ENCODE measurements at regions not wholly inside any gene's neighbourhood (a gene's known extent, or its start where the extent isn't known, plus 50 kb on each side); places are given as distances from the start of the nearest gene placed in this dataset.
"Not testable (repeated sequence)": the region's sequence is repeated elsewhere in the genome, so short reads cannot be mapped to it uniquely, and the experiment has no call there.

DNA sequence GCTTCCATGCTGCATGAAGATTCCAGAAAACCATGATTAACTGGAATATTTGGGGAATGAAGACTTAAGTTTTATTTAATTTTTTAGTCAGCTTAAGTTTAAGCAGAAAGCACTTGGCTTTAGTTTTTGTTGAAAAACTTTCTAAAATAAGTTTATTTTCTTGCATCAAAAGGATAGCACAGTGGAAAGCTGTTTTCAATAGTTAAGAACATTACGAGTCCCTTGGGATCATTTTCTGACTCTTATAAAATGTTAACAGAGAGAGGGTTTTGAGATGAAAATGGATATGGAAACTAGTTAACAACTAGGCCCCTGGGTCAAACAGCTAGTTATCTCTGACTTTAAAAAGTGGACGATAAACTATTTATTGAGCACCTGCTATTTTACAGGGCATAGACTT lies 181.9 kb upstream of the SLC38A2 start:
- no peak overlapping the region for H3K4me3 ChIP-seq (ENCODE audit: low read depth in 1 of 2, low read length in 2 of 2)
- H3K36me3 ChIP-seq (ENCODE audit: control insufficient read depth in 1 of 2, insufficient read depth in 2 of 2, low read length in 2 of 2): peaks cover 0 to 4% of the 10 kb centered on the region in 2 donors
- H3K4me1 ChIP-seq (ENCODE audit: control insufficient read depth in 1 of 2, insufficient read depth in 2 of 2, low read length in 2 of 2): peaks cover 0 to 8% of the 10 kb centered on the region in 2 donors
- no peaks in the 10 kb centered on the region for H3K9me3 ChIP-seq (ENCODE audit: control insufficient read depth in 1 of 2, low read length in 2 of 2)
- H3K27me3 ChIP-seq (ENCODE audit: low read depth, low read length): no peaks in the 10 kb centered on the region
- peak overlapping the region; percentile 53 for H3K27ac ChIP-seq (ENCODE audit: low read length)

DNA sequence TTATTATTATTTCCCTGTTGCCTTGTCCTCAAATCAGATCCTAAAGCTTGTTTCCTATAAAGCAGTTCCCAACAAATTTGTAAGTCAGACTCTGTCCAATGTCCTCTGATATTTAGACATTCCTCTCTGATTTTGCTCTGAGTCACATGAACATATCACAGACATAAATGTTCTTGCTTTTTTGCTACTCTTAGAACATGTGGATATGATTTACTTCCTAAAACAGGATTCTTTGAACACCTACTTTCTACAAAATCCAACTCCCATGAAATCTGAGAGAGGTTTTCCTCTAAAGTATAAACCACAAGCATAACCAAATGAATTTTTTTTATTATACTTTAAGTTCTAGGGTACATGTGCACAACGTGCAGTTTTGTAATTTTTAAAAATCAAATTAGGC lies 181.3 kb upstream of the SLC38A2 start:
- H3K27me3 ChIP-seq (ENCODE audit: low read depth, low read length): no peaks in the 10 kb centered on the region
- H3K9me3 ChIP-seq (ENCODE audit: control insufficient read depth in 1 of 2, low read length in 2 of 2): no peaks in the 10 kb centered on the region
- peaks cover 0 to 4% of the 10 kb centered on the region in 2 donors for H3K36me3 ChIP-seq (ENCODE audit: control insufficient read depth in 1 of 2, insufficient read depth in 2 of 2, low read length in 2 of 2)
- no peak overlapping the region for H3K27ac ChIP-seq (ENCODE audit: low read length)
- H3K4me1 ChIP-seq (ENCODE audit: control insufficient read depth in 1 of 2, insufficient read depth in 2 of 2, low read length in 2 of 2): peaks cover 0 to 8% of the 10 kb centered on the region in 2 donors
- no peak overlapping the region for H3K4me3 ChIP-seq (ENCODE audit: low read depth in 1 of 2, low read length in 2 of 2)

DNA sequence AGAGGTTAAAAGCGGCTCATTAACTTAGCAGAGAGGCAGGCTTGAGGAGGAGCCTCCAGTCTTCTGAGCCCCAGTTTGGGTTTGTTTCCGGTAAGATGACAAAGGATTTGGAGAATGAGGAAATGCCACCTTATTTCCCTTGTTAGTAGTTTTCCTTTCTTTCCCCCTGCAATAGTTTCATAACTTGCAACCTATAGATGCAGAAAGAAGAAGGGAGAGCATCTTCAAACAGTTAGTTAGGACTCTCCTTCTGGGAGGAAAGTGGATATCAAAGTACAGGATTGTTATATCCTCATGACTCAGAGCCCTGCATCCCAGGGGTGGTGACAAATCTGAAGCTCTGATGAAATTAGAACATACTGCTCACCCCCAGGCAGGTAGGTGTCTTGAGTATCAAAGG lies 180.7 kb upstream of the SLC38A2 start:
- H3K4me1 ChIP-seq (ENCODE audit: control insufficient read depth in 1 of 2, insufficient read depth in 2 of 2, low read length in 2 of 2): peaks cover 0 to 8% of the 10 kb centered on the region in 2 donors
- no peak overlapping the region for H3K4me3 ChIP-seq (ENCODE audit: low read depth in 1 of 2, low read length in 2 of 2)
- H3K27ac ChIP-seq (ENCODE audit: low read length): no peak overlapping the region
- H3K9me3 ChIP-seq (ENCODE audit: control insufficient read depth in 1 of 2, low read length in 2 of 2): no peaks in the 10 kb centered on the region
- H3K27me3 ChIP-seq (ENCODE audit: low read depth, low read length): no peaks in the 10 kb centered on the region
- peaks cover 0 to 4% of the 10 kb centered on the region in 2 donors for H3K36me3 ChIP-seq (ENCODE audit: control insufficient read depth in 1 of 2, insufficient read depth in 2 of 2, low read length in 2 of 2)

DNA sequence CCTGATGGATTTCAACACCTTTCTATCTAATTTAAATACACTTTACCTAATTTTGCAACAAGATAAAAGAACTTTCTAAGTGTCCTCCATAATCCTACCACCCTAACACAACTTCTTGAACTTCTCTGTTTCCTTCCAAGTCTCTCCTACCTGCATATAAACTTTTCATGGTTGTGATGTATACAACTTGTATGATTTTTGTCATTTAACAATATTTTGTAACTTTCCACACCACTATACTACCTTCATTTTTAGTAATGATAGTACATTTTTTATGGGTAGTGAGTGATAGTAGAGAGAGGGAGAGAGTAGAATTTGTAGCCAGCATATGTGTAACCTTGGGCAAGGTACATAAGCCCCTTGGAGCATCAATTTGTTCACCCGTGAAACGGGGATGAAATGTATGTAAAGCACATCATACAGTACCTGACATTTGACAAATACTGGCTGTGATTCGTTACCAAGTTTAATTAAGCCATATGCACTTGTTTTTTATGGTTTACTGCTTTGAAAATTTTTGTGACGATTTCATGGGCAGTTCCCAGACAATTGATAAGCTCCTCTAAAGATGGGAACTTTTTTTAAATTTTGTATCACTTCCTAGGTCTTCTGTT lies 177.8 kb upstream of the SLC38A2 start:
- Histone ChIP-seq H3K27me3 (ENCODE audit: low read depth, low read length) (no peaks in the 10 kb centered on the region), H3K36me3 (ENCODE audit: control insufficient read depth in 1 of 2, insufficient read depth in 2 of 2, low read length in 2 of 2) (no peaks in the 10 kb centered on the region), H3K27ac (ENCODE audit: low read length) (no peak overlapping the region), H3K4me3 (ENCODE audit: low read depth in 1 of 2, low read length in 2 of 2) (no peak overlapping the region), H3K4me1 (ENCODE audit: control insufficient read depth in 1 of 2, insufficient read depth in 2 of 2, low read length in 2 of 2) (peaks cover 0 to 5% of the 10 kb centered on the region in 2 donors), H3K9me3 (ENCODE audit: control insufficient read depth in 1 of 2, low read length in 2 of 2) (no peaks in the 10 kb centered on the region)

DNA sequence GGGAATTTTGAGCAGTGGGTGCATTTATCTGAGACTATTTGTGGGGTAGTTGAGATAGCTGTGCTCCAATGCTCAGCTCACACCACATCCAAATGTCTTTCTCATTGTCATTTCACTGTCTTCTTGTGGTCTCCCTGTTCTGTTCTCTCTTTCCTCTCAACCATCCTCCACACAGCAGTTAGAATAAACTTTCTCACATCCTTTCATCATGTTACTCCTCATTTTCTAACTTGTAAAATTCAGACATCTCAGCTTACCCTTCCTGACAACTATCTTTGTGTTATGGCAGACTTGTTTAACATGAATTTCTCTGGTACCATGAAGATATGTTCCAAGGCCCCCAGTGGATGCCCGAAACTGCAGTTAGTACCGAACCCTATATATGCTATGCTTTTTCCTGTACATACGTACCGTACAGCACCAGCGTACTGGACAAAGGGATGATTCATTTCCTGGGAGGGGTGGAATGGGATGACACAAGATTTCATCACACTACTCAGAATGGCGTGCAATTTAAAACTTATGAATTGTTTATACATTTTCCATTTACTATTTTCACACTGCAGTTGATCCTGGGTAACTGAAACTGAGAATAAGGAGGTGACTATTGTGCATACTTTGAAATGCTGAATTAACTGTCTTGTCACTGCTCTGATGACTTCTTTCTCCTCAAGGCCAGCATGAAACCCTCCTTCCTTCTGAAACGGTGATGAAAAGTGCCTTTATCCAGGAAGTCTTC lies 177.1 kb upstream of the SLC38A2 start:
- H3K36me3 ChIP-seq (ENCODE audit: control insufficient read depth in 1 of 2, insufficient read depth in 2 of 2, low read length in 2 of 2): no peaks in the 10 kb centered on the region
- no peak overlapping the region for H3K27ac ChIP-seq (ENCODE audit: low read length)
- no peaks in the 10 kb centered on the region for H3K9me3 ChIP-seq (ENCODE audit: control insufficient read depth in 1 of 2, low read length in 2 of 2)
- peaks cover 0 to 4% of the 10 kb centered on the region in 2 donors for H3K4me1 ChIP-seq (ENCODE audit: control insufficient read depth in 1 of 2, insufficient read depth in 2 of 2, low read length in 2 of 2)
- H3K27me3 ChIP-seq (ENCODE audit: low read depth, low read length): no peaks in the 10 kb centered on the region
- H3K4me3 ChIP-seq (ENCODE audit: low read depth in 1 of 2, low read length in 2 of 2): no peak overlapping the region

DNA sequence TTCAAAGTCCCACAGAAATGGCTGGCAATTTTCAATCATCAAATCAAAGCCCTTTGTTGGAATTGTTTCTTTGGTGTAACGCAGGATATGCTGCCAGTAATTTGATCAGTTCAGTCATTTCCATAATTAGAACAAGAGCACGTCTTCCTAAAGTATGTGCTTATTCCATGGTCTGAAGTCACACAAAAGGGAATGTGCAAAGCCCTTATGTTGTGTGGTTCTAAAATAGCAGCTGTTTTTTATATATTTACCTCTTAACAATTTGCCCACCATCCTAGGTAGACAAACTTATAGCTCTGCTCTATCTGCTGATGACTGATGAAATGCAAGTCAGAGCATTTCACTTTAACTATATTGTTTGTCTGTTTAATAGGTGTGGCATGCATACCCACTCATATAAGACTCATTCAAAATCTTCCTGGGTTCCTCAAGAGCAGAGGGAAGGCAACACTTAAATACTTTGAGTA lies 176.1 kb upstream of the SLC38A2 start:
- Histone ChIP-seq H3K4me1 (ENCODE audit: control insufficient read depth in 1 of 2, insufficient read depth in 2 of 2, low read length in 2 of 2) (no peaks in the 10 kb centered on the region), H3K27ac (ENCODE audit: low read length) (no peak overlapping the region), H3K27me3 (ENCODE audit: low read depth, low read length) (no peaks in the 10 kb centered on the region), H3K36me3 (ENCODE audit: control insufficient read depth in 1 of 2, insufficient read depth in 2 of 2, low read length in 2 of 2) (no peaks in the 10 kb centered on the region), H3K4me3 (ENCODE audit: low read depth in 1 of 2, low read length in 2 of 2) (no peak overlapping the region), H3K9me3 (ENCODE audit: control insufficient read depth in 1 of 2, low read length in 2 of 2) (no peaks in the 10 kb centered on the region)

DNA sequence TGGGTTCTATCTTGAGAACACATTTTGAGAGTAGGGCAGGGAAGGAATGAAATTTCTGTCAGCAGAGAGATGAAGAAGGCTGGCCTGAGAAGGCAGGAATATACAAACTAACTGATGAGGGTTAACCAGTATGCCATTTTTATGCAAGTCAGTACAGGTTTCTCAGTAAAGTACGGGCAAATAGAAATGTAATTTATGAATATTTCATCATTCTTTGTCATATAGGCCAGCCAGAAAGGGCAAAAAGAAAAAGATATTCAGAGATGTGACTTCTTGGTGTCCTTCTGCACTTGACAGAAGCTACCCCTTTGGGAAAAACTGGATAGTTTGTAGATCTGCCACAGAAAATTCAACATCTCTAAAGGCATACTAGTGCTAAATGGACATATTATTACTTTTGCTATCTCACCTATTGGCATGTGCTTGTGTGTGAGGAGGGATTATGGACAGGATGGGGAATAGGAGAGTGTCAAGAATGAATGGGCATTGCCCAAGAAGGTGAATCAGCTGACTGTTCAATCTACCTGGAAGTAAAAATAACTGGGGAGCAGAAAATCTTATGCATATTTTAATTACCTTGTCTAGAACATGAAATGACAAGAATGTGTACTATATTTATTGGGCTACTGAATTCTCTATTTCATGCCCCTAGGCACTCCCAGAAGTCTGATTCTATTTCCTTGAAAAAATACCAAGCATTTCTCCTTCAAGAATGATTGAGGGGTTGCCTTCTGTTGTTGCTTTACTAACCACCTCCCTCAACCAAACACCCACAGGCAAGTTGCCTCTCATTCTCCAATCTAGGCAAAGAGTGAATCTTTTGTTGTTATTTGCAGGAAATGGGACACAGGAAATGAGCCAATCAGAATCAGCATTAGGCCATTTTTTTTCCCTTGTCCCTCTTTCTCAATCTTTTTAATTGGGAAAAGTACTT lies 175.1 kb upstream of the SLC38A2 start:
- H3K27ac ChIP-seq (ENCODE audit: low read length): no peak overlapping the region
- no peak overlapping the region for H3K4me3 ChIP-seq (ENCODE audit: low read depth in 1 of 2, low read length in 2 of 2)
- no peaks in the 10 kb centered on the region for H3K27me3 ChIP-seq (ENCODE audit: low read depth, low read length)
- no peaks in the 10 kb centered on the region for H3K4me1 ChIP-seq (ENCODE audit: control insufficient read depth in 1 of 2, insufficient read depth in 2 of 2, low read length in 2 of 2)
- no peaks in the 10 kb centered on the region for H3K36me3 ChIP-seq (ENCODE audit: control insufficient read depth in 1 of 2, insufficient read depth in 2 of 2, low read length in 2 of 2)
- H3K9me3 ChIP-seq (ENCODE audit: control insufficient read depth in 1 of 2, low read length in 2 of 2): no peaks in the 10 kb centered on the region

DNA sequence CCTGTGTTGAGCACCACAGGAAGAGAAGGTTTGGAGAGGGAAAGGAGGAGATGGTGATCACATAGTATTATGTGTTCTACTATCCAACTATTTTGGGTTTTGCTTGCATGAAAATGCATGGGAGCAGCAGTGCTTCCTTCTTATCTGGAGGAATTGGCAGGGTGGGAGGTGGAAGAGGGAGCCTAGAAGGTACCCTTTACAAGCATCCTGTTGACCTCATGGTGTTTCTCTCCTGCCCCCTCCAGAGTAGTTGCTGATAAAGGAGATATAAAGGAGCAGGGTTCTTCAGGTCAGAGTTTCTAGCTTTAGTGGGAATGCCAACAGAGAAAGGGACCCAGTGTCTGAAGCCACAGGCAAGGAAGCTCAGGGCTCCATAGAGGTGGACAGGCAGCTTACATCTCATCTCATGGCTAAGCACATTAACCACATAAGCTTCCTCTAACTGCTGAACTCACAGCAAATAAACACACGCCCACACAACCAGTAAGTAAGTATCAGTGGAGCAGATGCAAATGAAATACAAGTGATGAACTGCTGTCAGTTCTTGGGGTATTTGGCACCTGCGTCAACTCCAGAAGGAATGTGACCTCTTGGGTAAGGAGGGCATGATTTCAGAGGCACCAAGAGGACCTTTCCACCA lies 174.2 kb upstream of the SLC38A2 start:
- Histone ChIP-seq H3K27me3 (ENCODE audit: low read depth, low read length) (no peaks in the 10 kb centered on the region), H3K27ac (ENCODE audit: low read length) (no peak overlapping the region), H3K4me1 (ENCODE audit: control insufficient read depth in 1 of 2, insufficient read depth in 2 of 2, low read length in 2 of 2) (no peaks in the 10 kb centered on the region), H3K4me3 (ENCODE audit: low read depth in 1 of 2, low read length in 2 of 2) (no peak overlapping the region), H3K36me3 (ENCODE audit: control insufficient read depth in 1 of 2, insufficient read depth in 2 of 2, low read length in 2 of 2) (no peaks in the 10 kb centered on the region), H3K9me3 (ENCODE audit: control insufficient read depth in 1 of 2, low read length in 2 of 2) (no peaks in the 10 kb centered on the region)

DNA sequence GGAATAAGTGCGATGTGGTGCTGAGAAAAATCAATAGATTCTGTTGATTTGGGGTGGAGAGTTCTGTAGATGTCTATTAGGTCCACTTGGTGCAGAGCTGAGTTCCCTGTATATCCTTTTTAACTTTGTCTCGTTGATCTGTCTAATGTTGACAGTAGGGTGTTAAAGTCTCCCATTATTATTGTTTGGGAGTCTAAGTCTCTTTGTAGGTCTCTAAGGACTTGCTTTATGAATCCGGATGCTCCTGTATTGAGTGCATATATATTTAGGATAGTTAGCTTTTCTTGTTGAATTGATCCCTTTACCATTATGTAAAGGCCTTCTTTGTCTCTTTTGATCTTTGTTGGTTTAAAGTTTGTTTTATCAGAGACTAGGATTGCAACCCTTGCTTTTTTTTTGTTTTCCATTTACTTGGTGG lies 170.8 kb upstream of the SLC38A2 start:
- not testable (repeated sequence) for H3K4me1 ChIP-seq (ENCODE audit: control insufficient read depth in 1 of 2, insufficient read depth in 2 of 2, low read length in 2 of 2); H3K9me3 ChIP-seq (ENCODE audit: control insufficient read depth in 1 of 2, low read length in 2 of 2); H3K36me3 ChIP-seq (ENCODE audit: control insufficient read depth in 1 of 2, insufficient read depth in 2 of 2, low read length in 2 of 2); H3K4me3 ChIP-seq (ENCODE audit: low read depth in 1 of 2, low read length in 2 of 2); H3K27ac ChIP-seq (ENCODE audit: low read length); H3K27me3 ChIP-seq (ENCODE audit: low read depth, low read length)

DNA sequence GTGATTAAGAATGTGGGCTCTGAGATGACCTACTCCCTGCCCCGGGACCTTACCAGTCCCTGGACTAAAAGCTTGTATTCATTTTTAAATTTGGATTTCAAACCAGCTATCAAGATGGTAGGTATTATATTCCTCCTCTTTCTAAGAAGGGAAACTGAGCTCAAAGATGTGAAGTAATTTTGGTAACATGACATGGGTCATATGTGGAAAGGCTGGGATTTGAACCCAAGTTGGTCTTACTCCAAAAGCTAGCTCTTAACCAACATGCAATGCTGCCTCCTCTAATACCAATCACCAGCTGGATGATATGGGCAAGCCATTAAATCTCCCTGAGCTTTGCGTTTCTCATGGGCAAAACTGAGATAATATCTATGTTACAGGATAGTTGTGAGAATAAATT lies 166.4 kb upstream of the SLC38A2 start:
- Histone ChIP-seq H3K4me3 (ENCODE audit: low read depth in 1 of 2, low read length in 2 of 2) (no peak overlapping the region), H3K27me3 (ENCODE audit: low read depth, low read length) (no peaks in the 10 kb centered on the region), H3K9me3 (ENCODE audit: control insufficient read depth in 1 of 2, low read length in 2 of 2) (no peaks in the 10 kb centered on the region), H3K36me3 (ENCODE audit: control insufficient read depth in 1 of 2, insufficient read depth in 2 of 2, low read length in 2 of 2) (no peaks in the 10 kb centered on the region), H3K27ac (ENCODE audit: low read length) (no peak overlapping the region), H3K4me1 (ENCODE audit: control insufficient read depth in 1 of 2, insufficient read depth in 2 of 2, low read length in 2 of 2) (no peaks in the 10 kb centered on the region)
